ENCODE measurements at regions not wholly inside any gene's neighbourhood (a gene's known extent, or its start where the extent isn't known, plus 50 kb on each side); places are given as distances from the start of the nearest gene placed in this dataset.
A peak's percentile ranks its signal among the peaks of the same experiment; 100 is the strongest.

DNA sequence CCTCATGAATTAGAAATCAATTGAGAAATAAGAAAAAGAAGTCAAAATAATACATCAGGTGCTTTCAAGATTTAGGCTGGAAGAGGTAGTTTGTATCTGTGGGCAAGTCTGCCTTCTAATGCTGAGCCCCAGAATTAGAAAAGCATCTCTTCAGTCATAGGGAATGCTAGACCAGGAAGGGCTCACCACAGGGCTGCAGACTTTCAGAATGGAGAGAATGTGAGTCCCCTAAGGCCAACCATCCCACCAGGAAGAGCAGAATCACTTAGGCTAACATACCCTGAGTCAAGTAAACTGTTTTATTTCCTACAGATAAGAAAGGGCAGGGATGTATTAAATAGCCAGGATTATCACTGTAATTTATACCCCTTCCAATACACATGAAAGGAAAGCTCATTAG is 510.2 kb downstream of the RNF144B start:
- DNase-seq (ENCODE audit: extremely low read depth, low read depth), result no peak

DNA sequence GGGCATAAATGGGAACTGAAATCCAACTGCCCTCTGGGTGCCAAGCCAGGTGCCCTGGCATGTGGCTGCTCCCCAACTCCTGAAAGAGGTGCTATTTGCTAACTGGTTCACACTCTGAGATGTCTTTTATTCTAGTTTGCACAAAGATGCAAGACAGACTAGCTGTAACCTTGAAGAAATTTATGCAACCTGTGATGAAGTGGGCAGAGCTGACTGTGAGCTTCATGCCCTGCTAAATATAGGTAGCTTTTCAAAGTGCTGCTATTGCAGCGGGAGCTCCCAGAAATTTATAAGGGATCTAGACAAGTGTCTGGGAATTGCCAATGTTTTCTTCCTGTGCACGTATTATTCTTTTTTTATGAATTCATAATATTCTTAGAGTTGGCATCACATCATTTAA is 517.5 kb downstream of the RNF144B start:
- DNase-seq (ENCODE audit: extremely low read depth, low read depth), result no peak

DNA sequence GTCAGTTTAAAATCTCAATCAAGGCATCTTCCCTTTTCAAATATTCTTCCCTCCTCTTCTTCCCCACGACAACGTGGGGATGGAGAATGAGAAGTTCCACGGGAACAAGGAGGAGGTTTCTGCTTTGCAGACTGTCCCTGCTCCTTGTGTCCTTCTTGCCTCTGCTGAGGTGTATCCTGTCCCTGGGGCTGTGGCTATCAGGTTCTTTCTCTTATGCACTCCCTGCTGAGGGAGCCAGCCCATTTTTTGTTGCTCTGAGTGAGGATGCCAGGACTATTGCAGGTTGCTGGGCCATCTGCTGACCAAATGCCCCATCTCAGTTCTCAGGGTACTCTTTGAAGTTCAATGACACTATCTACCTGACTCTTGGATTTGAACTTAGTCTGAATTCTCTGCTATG is 533.6 kb downstream of the RNF144B start:
- no peak for DNase-seq (ENCODE audit: extremely low read depth, low read depth)

DNA sequence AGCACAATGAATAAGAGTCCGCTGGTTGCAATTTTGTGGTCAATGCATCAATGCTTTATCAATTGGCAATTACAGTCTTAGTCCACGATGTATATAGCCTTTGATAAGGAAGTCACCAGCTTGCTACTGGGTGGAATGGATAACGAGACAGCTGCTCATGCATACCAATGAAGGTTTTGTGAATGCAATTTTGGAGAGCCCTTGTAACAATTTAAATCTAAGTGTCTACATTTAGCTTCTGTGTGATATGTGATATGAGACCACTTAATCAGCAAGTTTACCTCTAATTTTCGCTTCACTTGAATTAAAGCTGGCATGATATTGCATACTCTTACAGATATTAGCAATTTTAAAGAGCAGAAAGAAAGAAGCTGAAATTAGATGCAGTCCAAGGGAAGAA is 543.9 kb downstream of the RNF144B start:
- no peak for DNase-seq (ENCODE audit: extremely low read depth, low read depth)

DNA sequence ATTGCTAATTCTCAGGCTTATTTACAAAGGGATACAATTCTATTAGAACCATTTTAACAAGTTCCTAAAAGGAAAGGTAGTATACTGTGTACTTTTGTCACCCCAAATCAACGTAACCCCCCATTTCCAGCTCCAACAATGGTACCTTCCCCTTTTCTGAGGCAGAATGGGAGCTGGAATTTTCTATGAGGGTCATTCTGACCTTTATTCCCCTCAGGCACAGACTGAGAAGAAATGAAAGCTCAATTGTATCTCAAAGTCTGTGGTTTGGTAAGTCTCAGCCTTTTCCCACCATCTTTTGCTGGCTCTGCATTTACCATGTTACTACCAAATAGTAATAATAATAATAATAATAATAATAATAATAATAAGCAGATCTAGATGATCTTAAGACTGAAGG is 571.0 kb downstream of the RNF144B start:
- DNase-seq (ENCODE audit: extremely low read depth, low read depth), result no peak

DNA sequence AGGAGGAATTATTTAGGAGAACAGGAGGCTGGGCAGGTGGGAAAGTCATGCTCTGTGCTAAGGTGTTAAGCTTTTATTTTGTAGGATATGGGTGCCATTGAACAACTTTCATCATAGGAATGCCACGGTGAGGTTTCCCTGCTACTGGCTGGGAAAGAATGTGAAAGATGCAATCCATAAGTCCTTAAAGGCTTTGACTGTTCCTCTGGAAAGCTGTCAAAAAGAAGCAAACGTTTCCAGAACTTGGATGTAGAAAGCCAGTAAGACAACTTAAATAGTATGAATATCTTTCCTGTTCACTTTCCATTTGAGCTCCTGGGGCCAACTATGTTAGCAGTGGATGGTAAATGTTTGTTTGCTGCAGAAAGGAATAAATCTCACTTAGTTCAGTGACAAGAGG is 574.4 kb downstream of the RNF144B start:
- DNase-seq (ENCODE audit: extremely low read depth, low read depth), result no peak

DNA sequence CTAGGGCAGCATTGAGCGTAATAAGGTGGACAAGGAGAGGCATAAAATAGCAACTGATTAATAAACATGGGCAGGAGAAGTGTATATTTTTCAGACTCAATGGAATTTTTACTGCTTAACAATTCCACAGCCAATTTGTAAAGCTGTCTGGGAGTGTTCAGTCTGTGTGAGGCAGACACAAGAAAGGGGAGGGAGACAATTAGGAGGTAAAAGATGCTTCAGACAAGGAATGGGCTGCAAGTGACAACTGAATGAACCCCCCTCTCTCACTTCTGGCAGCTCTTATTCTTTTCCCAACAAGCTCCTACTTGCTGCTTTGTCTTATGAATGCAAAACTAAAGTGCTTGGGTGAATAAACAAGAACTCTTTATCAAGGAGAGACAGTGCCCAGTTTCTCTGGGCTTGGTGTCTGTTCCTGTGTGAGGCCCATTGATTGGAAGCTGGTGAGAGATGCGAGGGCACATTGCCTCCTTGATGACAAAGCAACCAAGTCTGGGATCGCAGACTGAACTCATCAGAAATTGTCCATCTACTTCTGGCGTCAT is 575.3 kb downstream of the RNF144B start:
- DNase-seq (ENCODE audit: extremely low read depth, low read depth), result no peak

DNA sequence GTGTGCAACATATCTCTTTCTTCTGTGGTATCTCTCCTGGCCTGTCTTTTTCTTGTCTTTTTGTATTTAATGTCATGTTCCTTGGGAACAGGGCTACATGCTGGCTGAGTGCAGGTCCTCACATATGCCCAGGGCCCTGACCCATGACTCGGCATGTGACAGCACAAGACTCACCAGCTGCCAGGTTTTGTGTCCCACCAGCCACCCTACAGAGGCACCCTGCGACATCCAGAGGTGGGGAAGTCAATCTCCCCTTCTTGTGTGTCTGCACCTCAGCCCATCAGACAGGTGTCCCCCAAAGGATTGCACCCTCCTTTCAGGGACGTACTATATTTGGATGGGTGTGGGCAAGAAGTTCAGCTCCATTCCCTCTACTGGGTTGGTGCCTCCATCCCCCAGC is 576.3 kb downstream of the RNF144B start:
- no peak for DNase-seq (ENCODE audit: extremely low read depth, low read depth)

DNA sequence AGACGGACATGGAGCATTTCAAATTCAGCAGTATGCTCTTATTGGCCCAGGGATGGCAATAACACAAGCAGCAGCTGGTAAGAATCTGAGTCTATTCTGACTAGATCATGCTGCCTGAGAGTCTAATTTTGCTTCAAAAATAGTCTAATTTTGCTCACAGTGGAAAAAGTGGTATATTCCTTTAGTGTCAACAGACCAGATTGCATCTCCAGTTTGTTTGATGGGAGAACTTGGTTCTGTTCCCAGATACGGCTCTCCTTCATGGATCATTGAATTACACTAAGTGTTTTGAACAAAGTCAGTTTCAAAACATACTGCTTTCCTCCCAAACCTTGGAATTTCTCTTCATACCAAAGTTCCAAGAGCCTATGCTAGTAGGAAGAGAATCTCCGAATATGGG is 586.1 kb downstream of the RNF144B start:
- no peak for DNase-seq (ENCODE audit: extremely low read depth, low read depth)

DNA sequence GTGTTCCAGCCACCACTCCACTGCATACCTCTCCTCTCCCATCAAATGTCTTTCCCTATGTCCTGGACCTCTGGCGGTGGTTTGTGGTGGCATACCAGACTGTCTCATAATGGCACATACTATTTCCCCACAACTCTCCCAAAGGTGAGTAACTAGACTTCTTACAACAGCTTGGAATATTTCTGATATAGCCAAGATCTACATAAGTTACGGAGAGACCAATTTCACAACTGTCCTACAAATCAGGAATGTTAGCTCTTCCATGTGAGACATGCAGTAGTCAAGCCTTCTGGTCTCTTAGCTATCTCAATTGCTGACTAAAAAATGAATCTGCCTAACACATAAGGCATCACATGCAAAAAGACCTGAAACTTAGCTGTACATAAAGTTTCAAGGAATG is 588.9 kb downstream of the RNF144B start:
- DNase-seq (ENCODE audit: extremely low read depth, low read depth), result no peak

DNA sequence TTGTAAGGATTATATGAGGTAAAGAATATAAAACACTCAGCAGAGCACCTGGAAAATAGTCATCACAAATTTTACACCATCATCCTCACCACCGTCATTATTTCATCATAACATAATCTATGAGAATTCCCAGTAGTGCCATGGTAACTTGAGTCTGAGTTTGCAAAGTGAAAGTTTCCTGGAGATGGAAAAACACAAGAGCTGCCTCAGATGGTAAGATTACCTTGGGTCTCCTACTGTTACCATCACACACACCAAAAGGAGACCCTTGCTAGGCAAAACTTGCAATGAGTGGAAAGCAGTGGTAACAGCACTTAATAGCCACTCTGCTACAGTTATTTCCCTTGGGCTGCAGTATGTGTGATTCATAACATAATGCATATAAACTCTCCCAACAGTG is 589.8 kb downstream of the RNF144B start:
- DNase-seq (ENCODE audit: extremely low read depth, low read depth), result no peak

DNA sequence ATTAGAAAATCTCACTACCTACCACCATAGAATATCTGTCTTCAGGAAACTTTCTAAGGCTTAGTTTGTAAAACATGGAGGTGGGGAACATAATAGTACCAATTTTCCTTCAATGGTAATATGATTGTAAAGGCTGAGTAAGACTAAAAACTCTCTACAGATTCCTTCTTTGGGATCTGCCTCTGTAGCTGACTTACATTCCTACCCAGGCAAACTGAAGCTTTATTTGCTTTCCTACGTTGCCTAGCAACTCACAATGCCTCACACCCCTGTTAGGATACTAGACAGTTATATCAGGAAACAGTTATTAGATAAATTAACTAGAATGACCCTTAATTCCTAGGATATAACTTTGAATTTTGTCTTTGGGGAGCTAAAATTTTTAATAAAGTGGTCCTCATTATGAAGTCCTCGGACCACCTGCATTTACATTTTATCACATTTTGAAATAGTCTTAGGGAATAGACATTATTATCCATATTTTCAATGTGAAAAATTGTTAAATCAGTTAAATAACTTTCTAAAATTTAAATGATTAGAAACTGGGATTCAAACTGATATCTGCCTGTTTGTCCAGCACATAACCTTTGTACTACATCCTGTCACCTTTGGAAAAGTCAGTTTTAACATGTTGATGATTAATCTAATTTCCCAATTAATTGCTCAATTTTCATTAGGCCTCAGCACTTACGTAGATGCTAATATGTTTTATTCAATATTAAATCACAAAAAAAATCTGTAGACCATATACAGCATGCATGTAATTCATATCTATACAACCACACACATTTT is 591.4 kb downstream of the RNF144B start:
- DNase-seq (ENCODE audit: extremely low read depth, low read depth), result no peak

DNA sequence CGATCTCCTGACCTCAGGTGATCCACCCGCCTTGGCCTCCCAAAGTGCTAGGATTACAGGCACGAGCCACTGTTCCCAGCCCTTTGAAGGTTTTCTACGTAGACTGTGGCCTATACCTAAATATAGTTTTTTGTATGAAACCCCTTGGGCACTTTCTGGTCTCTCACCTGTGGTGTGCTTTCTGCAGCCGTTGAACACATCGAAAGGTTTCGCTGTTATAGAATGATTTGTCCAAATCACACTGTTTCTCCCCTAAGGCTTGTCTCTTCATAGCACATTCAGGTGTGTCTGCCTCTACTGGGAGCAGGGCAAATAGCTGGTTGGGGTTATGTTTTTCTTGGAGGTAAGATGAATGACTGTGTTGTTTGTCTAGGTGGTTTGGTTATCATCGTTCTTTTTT is 597.9 kb downstream of the RNF144B start:
- DNase-seq (ENCODE audit: extremely low read depth, low read depth), result no peak

DNA sequence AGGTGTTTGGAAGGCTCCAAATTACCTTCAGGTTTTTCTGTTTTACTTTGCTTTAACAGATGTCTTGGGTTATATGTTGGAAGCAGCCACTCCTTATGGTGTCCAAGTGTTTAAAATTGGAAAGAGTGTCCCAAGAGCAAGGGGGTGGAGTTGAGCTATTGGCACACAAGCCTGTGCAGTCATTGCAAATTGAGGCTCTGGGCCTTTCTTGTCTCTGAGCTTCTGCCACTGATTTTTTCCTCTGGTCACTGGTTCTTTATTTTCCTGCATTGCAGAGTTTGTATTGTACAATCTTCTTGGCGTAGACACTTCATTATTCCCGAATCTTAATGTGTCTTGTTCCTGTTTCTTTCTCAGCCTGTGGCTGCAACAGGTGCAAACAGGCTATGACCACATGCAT is 598.8 kb downstream of the RNF144B start:
- no peak for DNase-seq (ENCODE audit: extremely low read depth, low read depth)

DNA sequence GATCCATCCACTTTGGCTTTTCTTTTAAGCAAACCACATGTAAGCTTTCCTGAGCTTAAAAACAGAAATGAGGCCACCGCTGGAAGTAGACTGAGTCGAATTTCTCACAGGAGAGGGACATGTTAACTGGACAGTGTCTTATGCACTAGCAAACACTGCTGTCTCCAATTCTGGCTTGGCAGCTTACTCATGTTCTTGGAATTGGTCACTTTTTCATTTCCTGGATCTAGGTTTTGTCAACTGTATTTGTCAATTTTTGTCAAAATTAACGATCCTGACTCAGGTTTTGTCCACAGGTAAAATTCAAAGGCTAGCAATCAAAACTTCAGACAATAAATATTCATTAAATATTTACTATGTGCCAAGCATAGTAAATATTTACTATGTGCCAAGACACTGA is 601.5 kb downstream of the RNF144B start:
- DNase-seq (ENCODE audit: extremely low read depth, low read depth), result no peak

DNA sequence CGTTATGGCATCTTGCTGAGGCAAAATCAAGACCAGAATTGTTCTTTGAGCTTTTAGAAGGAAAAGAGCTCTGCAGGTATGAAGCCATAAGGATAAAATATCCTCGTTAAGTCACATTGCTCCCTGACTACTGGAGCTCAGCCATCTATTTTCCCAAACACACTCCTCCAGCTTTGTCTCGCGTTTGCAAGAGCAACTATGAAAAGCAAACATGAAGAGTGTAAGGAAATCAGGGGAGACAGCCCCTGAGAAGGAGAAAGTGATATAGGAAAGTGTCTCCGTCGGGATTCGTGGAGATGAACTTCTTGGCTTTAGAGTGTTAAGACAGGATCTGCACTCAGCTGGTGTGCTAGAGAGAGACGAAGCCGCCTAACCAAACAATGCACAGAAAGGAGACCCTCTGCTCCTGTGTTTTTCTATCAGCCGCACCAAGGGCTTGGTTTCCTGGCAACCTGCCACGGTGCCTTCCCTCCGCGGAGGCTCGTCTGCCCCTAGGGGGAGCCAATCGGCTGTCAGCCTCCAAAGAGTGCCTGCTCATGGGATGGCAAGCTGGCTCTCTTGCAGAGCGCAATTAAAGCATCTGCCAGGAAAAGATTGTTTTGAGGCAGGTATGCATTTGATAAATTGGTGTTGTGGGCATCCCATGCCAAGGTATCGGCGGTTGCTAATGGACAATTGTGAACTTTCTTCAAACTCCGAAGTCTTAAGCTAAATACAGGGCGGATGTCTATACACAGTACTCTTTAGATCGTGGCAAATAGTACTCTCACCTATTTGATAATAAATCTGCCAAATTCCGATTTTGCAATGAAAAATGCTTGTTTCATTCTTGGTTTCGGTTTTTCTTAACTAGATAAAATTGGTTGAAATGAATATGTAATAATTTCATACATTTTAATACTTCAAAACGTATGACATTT is 603.2 kb downstream of the RNF144B start:
- peak; percentile 34 for DNase-seq (ENCODE audit: extremely low read depth, low read depth)

DNA sequence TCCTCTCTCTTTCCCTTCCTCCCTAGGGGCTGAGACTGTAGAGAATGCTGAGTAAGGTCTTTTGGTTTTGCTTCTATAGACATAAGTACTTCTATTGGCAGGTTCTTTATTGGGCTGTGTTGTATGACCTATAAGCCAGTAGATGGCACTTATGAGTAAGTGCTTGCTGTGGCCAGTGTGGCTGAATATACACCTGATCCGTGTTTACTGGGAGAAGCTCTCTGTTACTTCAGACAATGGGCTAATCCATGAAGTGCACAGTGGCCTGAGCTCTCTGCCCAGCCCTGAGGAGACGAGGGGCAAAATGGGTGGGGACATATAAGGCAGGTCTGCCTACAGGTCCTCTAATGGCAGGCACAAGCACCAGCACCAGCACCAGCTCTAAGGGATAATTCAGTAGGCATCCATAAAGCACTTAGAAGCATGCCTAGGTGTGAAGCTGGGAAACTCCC is 610.3 kb downstream of the RNF144B start:
- DNase-seq (ENCODE audit: extremely low read depth, low read depth), result peak; percentile 9

DNA sequence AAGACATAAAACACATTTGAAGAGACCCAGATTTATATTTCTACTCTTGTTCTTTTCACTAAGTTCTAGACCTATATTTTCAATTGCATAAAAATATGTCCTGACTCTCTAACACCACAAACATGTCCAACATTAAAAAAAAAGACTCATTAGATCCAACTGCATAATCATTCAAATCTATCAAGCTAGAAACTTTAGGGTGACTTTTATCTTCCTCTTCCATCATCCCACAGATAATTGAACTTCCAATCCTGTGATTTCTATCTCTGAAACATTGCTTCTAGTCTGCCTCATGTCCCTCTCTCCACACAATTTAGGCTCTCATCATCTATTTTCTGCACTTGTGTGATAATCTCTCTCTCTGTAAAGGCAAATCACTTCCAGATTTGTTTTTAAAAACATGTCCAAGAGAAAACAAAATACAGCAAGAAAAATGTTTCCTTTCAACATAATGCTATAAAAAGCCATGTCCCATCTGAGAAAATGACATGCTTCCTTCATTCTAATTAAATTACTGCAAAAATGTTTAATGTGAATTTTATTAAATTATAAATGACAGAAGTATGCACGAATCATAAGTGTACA is 615.9 kb downstream of the RNF144B start:
- no peak for DNase-seq (ENCODE audit: extremely low read depth, low read depth)

DNA sequence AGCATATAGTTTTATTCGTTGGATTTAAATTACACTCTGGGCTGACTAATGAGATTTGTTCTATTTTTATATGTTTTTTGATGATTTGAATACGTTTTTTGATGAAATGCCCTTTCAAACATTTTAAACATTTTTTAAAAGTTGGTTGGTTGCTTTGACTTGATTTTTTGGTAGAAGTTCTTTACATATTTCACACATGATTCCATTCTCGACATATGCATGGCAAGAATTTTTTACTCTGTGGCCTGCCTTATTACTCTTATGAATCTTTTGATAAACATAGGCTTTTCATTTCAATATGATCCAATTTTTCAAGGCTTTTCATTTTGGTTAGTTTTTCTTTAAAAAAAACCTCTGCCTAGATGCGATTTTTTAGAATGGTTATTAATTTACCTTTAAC is 617.0 kb downstream of the RNF144B start:
- DNase-seq (ENCODE audit: extremely low read depth, low read depth), result no peak

DNA sequence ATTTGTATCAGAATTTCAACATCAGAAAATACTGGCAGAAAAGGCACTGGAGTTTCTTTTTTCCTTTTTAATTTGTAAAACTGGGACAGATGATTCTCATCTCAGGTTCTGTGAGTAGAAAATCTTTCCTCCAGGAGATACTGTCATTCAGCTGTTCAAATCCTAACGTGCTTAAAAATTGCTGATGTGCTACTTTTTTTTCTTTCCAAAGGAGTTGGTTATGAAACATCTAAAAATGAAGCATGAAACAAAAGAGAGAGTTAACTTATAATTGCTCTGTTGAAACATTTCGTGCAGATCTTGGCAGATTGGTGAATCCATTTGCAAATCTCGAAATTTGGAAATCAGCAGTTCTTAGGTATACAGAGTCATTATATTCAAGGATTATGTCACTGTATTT is 622.6 kb downstream of the RNF144B start:
- no peak for DNase-seq (ENCODE audit: extremely low read depth, low read depth)

DNA sequence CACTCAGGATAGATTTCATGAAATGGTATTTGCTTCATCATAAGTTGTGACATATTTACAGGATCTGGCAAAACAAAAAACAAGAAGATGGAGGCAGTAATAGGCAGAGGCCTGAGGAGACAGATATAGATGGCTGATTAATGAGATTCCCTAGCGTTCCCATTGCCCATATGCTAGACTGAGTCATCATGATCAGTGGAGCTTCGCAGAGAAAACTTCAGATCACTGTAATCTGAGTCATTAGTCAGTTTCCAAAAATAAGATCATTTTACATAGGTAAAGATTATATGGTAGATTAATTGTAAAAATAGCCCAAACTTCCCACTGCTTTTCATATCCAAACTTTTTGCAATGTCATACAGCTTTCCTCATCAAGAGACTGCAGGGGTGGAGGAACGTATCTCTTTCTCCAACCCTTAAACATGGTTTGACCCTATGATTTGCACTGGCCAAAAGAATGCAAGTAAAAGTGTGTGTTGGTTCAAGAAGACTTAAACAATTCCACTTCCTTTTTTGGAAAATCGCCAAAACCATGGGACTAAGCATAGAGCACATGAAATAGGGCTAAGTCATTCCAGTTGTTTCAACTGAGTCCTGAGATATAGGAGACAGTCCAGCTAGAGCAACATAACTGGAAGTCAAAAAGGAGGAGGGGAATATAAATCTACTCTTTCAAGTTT is 626.0 kb downstream of the RNF144B start:
- no peak for DNase-seq (ENCODE audit: extremely low read depth, low read depth)

All from NCI-H460 (cell line).